Inflammatory macrophage treated with lipopolysaccharide for 1 hour (primary cell): ENCODE measurements at regions not wholly inside any gene's neighbourhood (a gene's known extent, or its start where the extent isn't known, plus 50 kb on each side); places are given as distances from the start of the nearest gene placed in this dataset.

Source experiments
- DNase-seq, 2 donors: peaks; one replicate each; pipeline ENCODE4 v3.0.0-alpha.2; 2020 to 2022

DNA sequence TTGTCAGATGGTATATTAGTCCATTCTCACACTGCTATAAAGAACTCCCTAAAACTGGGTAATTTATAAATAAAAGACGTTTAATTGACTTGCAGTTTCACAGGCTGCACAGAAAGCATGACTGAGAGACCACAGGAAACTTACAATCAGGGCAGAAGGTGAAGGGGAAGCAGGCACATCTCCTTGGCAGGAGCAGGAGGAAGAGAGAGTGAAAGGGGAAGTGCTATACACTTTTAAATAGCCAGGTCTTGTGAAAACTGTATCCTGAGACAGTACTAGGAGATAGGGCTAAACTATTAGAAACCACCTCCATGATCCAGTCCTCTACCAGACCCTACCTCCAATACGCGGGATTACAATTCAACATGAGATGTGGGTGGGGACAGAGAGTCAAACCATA, 193.9 kb upstream of the KCNG1 start:
- no peak for DNase-seq

GRCh38 chr20:51212816-51213215, 189.9 kb upstream of the KCNG1 start:
- DNase-seq = no peak

- no peak for DNase-seq
Observed at GRCh38 chr20:51211191-51211590, 188.3 kb upstream of the KCNG1 start.

DNA sequence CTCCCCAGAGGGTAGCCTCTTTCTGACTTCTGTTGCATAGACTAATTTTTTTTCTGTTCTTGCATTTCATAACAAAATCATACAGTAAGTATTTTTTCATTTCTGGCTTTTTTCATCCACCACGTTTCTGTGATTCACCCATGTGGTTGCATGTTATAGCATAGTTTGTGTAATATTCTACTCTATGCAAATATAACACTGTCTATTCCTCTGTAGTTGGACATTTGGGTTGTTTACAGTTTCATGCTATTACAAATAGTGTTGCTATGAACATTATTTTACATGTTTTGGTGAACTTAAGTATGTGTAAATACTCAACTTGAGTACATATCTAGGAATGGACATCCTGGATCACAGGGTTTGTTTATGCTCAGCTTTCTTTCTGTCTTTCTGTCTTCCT, 187.2 kb upstream of the KCNG1 start:
- DNase-seq = no peak

DNA sequence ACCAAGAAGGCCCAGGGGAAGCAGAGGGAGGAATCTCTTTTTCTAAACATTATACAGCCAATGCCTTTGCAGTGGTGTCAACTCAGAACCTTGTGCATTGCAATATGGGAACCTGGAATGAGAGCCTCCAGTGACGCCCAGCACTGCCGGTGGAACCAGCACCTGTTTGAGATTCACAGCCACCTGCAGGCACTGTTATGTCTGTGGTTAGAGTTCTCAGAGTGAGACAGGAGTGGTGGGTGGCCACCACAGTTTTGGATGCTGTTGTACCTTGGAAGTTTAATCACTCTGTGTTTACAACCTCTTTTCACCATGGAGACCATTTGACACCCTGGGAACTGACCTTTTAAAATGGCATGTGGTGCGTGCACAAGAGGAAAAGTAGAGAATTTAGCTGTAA, 185.3 kb upstream of the KCNG1 start:
- no peak for DNase-seq

DNA sequence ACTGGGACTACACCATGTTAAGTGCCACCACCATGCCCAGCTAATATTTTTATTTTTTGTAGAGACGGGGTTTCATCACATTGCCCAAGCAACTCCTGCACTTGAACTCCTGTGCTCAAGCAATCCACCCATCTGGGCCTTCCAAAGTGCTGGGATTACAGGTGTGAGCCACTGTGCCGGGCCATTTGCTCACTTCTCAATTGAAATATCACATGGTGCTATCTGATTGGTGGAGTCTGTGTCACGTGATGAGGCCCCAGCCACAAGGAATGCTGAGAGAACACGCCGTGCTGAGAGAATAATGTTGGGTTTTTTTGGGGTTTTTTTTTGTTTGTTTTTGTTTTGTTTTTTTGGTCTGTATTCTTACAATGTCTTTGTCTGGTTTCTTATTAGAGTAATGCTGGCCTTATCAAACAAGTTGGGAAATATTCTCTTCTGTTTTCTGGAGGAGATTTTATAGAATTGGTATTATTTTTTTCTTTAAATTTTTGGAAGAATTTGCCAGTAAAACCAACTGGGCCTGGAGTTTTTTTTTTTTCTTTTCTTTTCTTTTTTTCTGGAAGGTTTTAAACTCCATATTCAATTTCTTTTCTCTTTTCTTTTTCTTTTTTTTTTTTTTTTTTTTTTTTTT, 183.2 kb upstream of the KCNG1 start:
- DNase-seq = no peak

- no peak for DNase-seq
Observed at GRCh38 chr20:51204794-51205193, 181.9 kb upstream of the KCNG1 start.

GRCh38 chr20:51204051-51204715, 181.3 kb upstream of the KCNG1 start:
- no peak for DNase-seq

DNA sequence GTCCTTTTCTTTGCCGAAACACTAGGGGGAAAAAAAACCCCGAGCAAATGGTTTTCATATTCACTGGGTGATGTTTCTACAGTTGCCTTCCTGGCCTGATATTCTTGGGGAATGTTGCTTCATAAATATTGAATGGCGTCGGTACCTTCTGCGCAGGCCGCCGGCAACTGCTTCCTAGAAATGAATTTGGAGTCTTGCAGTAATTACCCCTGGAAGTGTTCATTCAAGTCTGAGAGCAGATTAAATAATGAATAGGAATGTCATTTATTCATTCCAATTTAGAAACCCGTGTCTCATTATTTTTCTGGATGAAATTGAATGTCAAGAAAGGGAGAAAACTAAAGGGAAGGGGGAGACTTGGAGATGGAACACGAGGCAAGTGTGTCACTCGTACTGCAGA, 179.4 kb upstream of the KCNG1 start:
- no peak for DNase-seq

DNA sequence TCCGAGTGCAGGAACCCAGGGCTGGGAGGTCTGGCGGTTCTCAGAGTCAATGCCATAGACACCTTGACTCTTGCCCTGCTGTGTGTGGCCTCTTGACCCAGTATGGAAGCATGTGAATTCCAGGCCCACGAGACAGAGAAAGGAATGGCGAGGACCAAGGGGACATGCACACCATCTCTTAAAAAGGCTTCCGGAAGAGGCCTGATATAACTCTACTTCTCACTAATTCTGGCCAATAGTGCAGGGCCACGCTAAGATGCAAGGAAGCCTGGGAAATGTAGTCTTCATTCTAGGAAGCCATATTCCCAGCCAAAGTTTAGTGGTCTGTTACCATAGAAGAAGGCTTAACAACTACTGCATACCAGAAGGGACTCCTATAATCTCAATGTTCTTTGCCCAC, 177.0 kb upstream of the KCNG1 start:
- DNase-seq = no peak

- no peak for DNase-seq
Observed at GRCh38 chr20:51198876-51199523, 176.1 kb upstream of the KCNG1 start.

- DNase-seq = no peak
Observed at GRCh38 chr20:51198238-51198637, 175.3 kb upstream of the KCNG1 start.

GRCh38 chr20:51196991-51197651, 174.2 kb upstream of the KCNG1 start:
- DNase-seq = no peak

DNA sequence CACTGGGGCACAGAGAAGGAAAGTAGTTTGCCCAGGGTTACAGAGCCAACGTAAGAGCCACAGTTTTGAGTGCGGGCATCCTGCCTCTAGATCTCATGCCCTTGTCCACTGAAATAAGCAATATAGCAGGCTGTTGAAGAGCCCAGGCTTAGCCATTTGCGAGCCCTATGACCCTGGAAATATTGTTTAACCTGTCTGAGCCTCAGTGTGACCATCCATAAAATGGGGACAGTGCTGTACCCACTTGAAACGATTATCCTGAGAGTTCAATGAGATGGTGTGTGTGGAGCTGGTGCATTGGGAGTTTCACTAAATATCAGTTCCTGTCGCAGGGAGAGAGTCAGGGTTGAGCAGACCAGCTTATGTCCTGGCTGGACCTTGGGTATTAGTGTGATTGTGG, 173.1 kb upstream of the KCNG1 start:
- DNase-seq = no peak

- no peak for DNase-seq
Observed at GRCh38 chr20:51195419-51195901, 172.6 kb upstream of the KCNG1 start.

DNA sequence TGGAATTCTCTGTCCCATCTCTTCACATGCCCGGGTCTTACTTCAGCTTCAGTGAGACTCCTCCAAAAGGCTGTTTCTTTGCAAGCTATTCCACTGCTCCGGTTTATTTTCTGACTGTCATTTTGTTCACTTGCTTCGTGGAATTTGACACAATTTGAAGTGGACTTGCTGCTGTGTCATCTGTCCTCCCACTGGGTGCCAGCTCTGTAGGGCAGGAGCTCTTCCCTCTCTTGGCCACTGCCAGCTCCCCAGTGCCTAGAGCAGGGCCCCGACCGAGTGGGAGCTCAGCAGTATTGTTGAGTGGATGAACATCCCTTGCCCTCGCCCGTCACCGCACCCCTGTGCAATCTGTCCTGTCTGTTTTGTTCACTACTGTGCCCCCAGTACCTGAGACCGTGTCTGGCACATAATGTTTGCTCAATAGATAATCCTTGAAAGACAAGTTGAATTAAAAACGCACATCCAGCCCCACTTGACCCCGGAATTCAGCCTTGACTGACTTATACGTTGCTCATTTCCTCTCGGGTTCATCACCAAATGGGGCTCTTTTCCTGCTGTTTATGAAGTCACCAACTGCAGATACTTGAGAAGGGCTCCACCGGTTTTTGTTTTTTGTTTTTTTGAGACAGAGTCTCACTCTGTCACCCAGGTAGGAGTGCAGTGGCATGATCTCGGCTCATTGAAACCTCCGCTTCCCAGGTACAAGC, 170.3 kb upstream of the KCNG1 start:
- DNase-seq = no peak

- DNase-seq = no peak
Observed at GRCh38 chr20:51190783-51191180, 167.9 kb upstream of the KCNG1 start.

DNA sequence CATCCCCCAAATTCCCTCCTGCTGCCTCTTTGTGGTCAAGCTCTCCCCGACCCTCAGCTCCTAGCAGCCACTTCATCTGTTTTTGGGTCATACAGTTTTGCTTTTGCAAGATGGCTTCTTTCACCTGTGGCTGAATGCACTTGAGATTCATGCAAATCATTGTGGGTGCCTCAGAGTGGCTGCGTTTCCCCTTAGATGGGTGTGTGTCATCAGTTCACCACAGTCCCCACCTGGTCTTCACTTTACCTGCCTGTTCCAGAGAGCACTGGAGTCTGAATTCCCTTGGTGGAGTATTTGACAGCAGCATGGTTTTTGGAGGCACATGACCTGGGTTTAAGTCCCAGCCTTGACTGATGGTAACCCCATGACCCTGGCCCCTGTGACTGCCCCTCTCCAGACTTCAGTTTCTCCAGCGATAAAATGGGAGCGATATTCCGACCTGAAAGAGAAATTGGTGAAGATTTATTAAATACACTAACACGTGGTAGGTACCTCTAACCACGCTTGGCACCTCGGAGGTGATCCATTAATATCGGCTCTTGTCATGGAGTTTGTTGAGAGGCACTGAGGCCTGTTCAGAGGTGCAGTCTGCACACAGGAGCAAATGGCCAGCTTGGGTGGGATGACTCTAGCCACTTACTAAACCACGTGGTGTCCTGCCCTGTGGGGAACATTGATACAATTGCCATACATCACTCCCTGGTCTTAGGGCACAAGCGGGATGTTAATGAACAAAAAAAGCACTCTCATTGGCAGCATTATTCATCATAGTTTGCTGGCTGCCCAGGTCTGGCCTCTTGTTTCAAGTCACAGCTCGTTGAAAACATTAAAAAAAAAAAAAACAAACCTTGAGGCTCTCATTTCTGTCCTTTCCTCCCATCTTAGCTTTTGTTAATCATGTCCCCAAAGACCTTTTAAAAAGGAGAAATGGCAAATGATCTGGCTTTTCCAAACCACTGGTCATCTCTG, 167.2 kb upstream of the KCNG1 start:
- DNase-seq = no peak

GRCh38 chr20:51188941-51189340, 166.0 kb upstream of the KCNG1 start:
- no peak for DNase-seq

DNA sequence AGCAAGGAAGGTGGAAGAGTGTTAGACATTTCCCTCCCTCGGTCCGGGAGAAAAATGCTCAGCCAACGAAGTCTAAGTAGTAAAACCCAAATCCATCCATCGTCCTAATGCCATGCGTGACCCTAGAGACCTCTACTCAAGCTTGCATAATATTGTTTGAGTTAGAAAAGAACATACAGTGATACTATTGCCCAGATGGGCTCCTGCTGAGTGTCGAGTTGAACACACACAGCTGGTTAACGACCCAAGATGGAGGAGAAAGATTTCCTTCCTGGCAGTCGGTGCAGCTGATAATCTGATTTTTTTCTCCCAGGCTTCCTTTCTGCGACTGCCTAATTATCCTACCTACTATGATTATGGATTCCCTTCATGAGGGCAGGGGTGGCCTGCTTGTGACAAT, 164.4 kb upstream of the KCNG1 start:
- DNase-seq = no peak

- DNase-seq = no peak
Observed at GRCh38 chr20:51185861-51186260, 163.0 kb upstream of the KCNG1 start.

GRCh38 chr20:51185277-51185676, 162.4 kb upstream of the KCNG1 start:
- no peak for DNase-seq
